DND-41 (cell line): ENCODE measurements at regions not wholly inside any gene's neighbourhood (a gene's known extent, or its start where the extent isn't known, plus 50 kb on each side); places are given as distances from the start of the nearest gene placed in this dataset.

Source experiments
- ATAC-seq: fragments of 200-7000 bp; cut with Tn5 transposase; 3 replicates; pipeline ENCODE4 v1.9.1; 2021; ENCODE audit warnings: low read depth; ENCODE audit not compliant: insufficient read depth
- DNase-seq: peaks from one replicate; pipeline ENCODE4 v3.0.0-alpha.2; 2020
- H2AFZ ChIP-seq: 2 replicates; pipeline ENCODE4 v1.6.0; 2012; ENCODE audit warnings: low read depth, low read length
- H3K27ac ChIP-seq: 2 replicates; pipeline ENCODE4 v1.5.1; 2012; ENCODE audit warnings: low read length, inconsistent platforms
- H3K27me3 ChIP-seq: fragments of 200-600 bp; sonication (generic); 2 replicates; pipeline ENCODE4 v1.6.0; 2012; ENCODE audit warnings: low read length, mild to moderate bottlenecking, inconsistent platforms; ENCODE audit not compliant: insufficient read depth, poor library complexity
- H3K36me3 ChIP-seq: 2 replicates; pipeline ENCODE4 v1.5.1; 2012; ENCODE audit warnings: low read length, inconsistent platforms; ENCODE audit not compliant: insufficient read depth
- H3K4me1 ChIP-seq: 2 replicates; pipeline ENCODE4 v1.5.1; 2012; ENCODE audit warnings: mild to moderate bottlenecking, low read length; ENCODE audit not compliant: insufficient read depth
- H3K4me2 ChIP-seq: 2 replicates; pipeline ENCODE4 v1.6.0; 2012; ENCODE audit warnings: mild to moderate bottlenecking, moderate library complexity, low read length, inconsistent platforms; ENCODE audit not compliant: insufficient read depth
- H3K4me3 ChIP-seq, 2 experiments: fragments of 200-600 bp in 1 of 2; shearing (Covaris generic) in 1 of 2; 2 replicates each; pipeline ENCODE4 v1.5.1; 2012 to 2016; ENCODE audit warnings: inconsistent platforms in 2 of 2, low read length in 2 of 2, mild to moderate bottlenecking in 2 of 2, low read depth in 1 of 2, moderate library complexity in 1 of 2
- H3K79me2 ChIP-seq: 2 replicates; pipeline ENCODE4 v1.6.0; 2012; ENCODE audit warnings: low read length, inconsistent platforms; ENCODE audit not compliant: insufficient read depth
- H3K9ac ChIP-seq: 2 replicates; pipeline ENCODE4 v1.6.0; 2012; ENCODE audit warnings: low read depth, mild to moderate bottlenecking, inconsistent platforms, low read length, moderate library complexity
- H3K9me3 ChIP-seq: 2 replicates; pipeline ENCODE4 v1.5.1; 2012; ENCODE audit warnings: low read length, moderate library complexity, mild to moderate bottlenecking, inconsistent platforms; ENCODE audit not compliant: insufficient read depth, severe bottlenecking
- H4K20me1 ChIP-seq: 2 replicates; pipeline ENCODE4 v1.6.0; 2012; ENCODE audit warnings: low read length; ENCODE audit not compliant: insufficient read depth
- EZH2 ChIP-seq: IDR thresholded peaks from 3 replicates; pipeline ENCODE4 v1.6.1; 2012; ENCODE audit warnings: borderline replicate concordance, low read depth, mild to moderate bottlenecking, moderate library complexity, low read length, inconsistent platforms; ENCODE audit not compliant: severe bottlenecking
- TF ChIP-seq, protein P1 (sequence below): IDR thresholded peaks from 2 replicates; pipeline ENCODE4 v1.5.1; 2012; ENCODE audit warnings: borderline replicate concordance, low read length, moderate library complexity, mild to moderate bottlenecking; ENCODE audit not compliant: poor library complexity, severe bottlenecking; ENCODE audit errors: extremely low read depth

GRCh38 chrX:6384371-6384770 is 150.5 kb downstream of the VCX3A start:
- H3K27ac ChIP-seq, result no peak overlapping the region
- H2AFZ ChIP-seq, result no peak overlapping the region
- DNase-seq, result no peak
- no peaks in the 10 kb centered on the region for H3K27me3 ChIP-seq
- ATAC-seq, result no peak
- H3K36me3 ChIP-seq, result no peaks in the 10 kb centered on the region
- no peak overlapping the region for H3K4me2 ChIP-seq
- no peaks in the 10 kb centered on the region for H3K79me2 ChIP-seq
- no peak for TF ChIP-seq EZH2
- TF ChIP-seq, protein P1, sequence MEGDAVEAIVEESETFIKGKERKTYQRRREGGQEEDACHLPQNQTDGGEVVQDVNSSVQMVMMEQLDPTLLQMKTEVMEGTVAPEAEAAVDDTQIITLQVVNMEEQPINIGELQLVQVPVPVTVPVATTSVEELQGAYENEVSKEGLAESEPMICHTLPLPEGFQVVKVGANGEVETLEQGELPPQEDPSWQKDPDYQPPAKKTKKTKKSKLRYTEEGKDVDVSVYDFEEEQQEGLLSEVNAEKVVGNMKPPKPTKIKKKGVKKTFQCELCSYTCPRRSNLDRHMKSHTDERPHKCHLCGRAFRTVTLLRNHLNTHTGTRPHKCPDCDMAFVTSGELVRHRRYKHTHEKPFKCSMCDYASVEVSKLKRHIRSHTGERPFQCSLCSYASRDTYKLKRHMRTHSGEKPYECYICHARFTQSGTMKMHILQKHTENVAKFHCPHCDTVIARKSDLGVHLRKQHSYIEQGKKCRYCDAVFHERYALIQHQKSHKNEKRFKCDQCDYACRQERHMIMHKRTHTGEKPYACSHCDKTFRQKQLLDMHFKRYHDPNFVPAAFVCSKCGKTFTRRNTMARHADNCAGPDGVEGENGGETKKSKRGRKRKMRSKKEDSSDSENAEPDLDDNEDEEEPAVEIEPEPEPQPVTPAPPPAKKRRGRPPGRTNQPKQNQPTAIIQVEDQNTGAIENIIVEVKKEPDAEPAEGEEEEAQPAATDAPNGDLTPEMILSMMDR, result no peak
- no peaks in the 10 kb centered on the region for H3K9me3 ChIP-seq
- H3K4me1 ChIP-seq, result 0 out of 2 replicates have a peak, but pooled peaks cover 4% of the 10 kb centered on the region
- H4K20me1 ChIP-seq, result no peaks in the 10 kb centered on the region
- H3K4me3 ChIP-seq, result no peak overlapping the region
- H3K9ac ChIP-seq, result no peak overlapping the region

GRCh38 chrX:6383917-6384316 is 151.0 kb downstream of the VCX3A start:
- no peak for ATAC-seq
- Histone ChIP-seq H3K79me2 (no peaks in the 10 kb centered on the region), H2AFZ (no peak overlapping the region), H3K9me3 (no peaks in the 10 kb centered on the region), H3K36me3 (no peaks in the 10 kb centered on the region), H4K20me1 (no peaks in the 10 kb centered on the region), H3K4me1 (0 out of 2 replicates have a peak, but pooled peaks cover 4% of the 10 kb centered on the region), H3K4me2 (no peak overlapping the region), H3K4me3 (no peak overlapping the region), H3K27ac (no peak overlapping the region), H3K9ac (no peak overlapping the region), H3K27me3 (no peaks in the 10 kb centered on the region)
- TF ChIP-seq EZH2, result no peak
- DNase-seq, result no peak

GRCh38 chrX:6383488-6383887 is 151.4 kb downstream of the VCX3A start:
- Histone ChIP-seq H4K20me1 (no peaks in the 10 kb centered on the region), H3K27me3 (no peaks in the 10 kb centered on the region), H3K4me3 (no peak overlapping the region), H3K27ac (no peak overlapping the region), H3K36me3 (no peaks in the 10 kb centered on the region), H3K4me1 (0 out of 2 replicates have a peak, but pooled peaks cover 4% of the 10 kb centered on the region), H3K4me2 (no peak overlapping the region), H3K9ac (no peak overlapping the region), H2AFZ (no peak overlapping the region), H3K9me3 (no peaks in the 10 kb centered on the region), H3K79me2 (no peaks in the 10 kb centered on the region)
- ATAC-seq, result no peak
- DNase-seq, result no peak
- TF ChIP-seq EZH2, result no peak
- TF ChIP-seq, protein P1, result no peak

- no peak overlapping the region for H3K4me3 ChIP-seq
- H3K4me2 ChIP-seq, result no peak overlapping the region
- no peak for ATAC-seq
- H3K27me3 ChIP-seq, result no peaks in the 10 kb centered on the region
- DNase-seq, result no peak
- H3K9me3 ChIP-seq, result no peaks in the 10 kb centered on the region
- H3K79me2 ChIP-seq, result no peaks in the 10 kb centered on the region
- no peak overlapping the region for H2AFZ ChIP-seq
- TF ChIP-seq, protein P1, result no peak
- TF ChIP-seq EZH2, result no peak
- H3K27ac ChIP-seq, result no peak overlapping the region
- no peak overlapping the region for H3K9ac ChIP-seq
- H3K36me3 ChIP-seq, result no peaks in the 10 kb centered on the region
- peaks cover 9% of the 10 kb centered on the region; the same call in 1 of the 2 replicates for H3K4me1 ChIP-seq
- H4K20me1 ChIP-seq, result no peaks in the 10 kb centered on the region
These were observed 152.6 kb downstream of the VCX3A start for GRCh38 chrX:6382284-6382683.
